ENCODE measurements at regions not wholly inside any gene's neighbourhood (a gene's known extent, or its start where the extent isn't known, plus 50 kb on each side); places are given as distances from the start of the nearest gene placed in this dataset.

- Histone ChIP-seq H3K27me3 (replicated peaks in 1 of 2; ENCODE audit: control insufficient read depth in 2 of 2, insufficient read depth in 2 of 2, low read length in 1 of 2) (peaks cover 0 to 2% of the 10 kb centered on the region in 2 experiments; a peak in 1 of 4 replicates), H3K79me2 (ENCODE audit: control insufficient read depth, insufficient read depth, low read length) (no peaks in the 10 kb centered on the region), H3K4me2 (ENCODE audit: control insufficient read depth, insufficient read depth) (no peak overlapping the region), H3K9ac (ENCODE audit: control insufficient read depth, insufficient read depth, low read length) (no peak overlapping the region), H3K9me3 (replicated peaks; ENCODE audit: control insufficient read depth, insufficient read depth, low read length) (no peaks in the 10 kb centered on the region; the same call in 2 of the 3 replicates), H3K4me1 (ENCODE audit: control insufficient read depth, insufficient read depth, low read length) (no peaks in the 10 kb centered on the region), H2AFZ (ENCODE audit: control insufficient read depth, low read depth, low read length) (no peak overlapping the region), H3K4me3 (no peak overlapping the region), H4K20me1 (ENCODE audit: control insufficient read depth, insufficient read depth) (no peaks in the 10 kb centered on the region), H3K27ac (ENCODE audit: control insufficient read depth, insufficient read depth) (no peak overlapping the region), H3K36me3 (ENCODE audit: control insufficient read depth in 2 of 2, insufficient read depth in 2 of 2, low read length in 1 of 2) (no peaks in the 10 kb centered on the region)
- no peak for TF ChIP-seq MTA3 (IDR thresholded peaks at IDR 0.05; ENCODE audit: borderline replicate concordance, low read length)
- no peak for TF ChIP-seq TARDBP (IDR thresholded peaks at IDR 0.05; ENCODE audit: borderline replicate concordance)
- no peak for TF ChIP-seq PML (IDR thresholded peaks at IDR 0.05; ENCODE audit: low read length)
- no peak for TF ChIP-seq BCLAF1 (IDR thresholded peaks at IDR 0.05)
- TF ChIP-seq PKNOX1 (IDR thresholded peaks at IDR 0.05): no peak
- no peak for TF ChIP-seq SREBF1 (IDR thresholded peaks at IDR 0.05; ENCODE audit: low read length)
- no TSS peak for BruUV-seq (replicated peaks)
- FAIRE-seq (no peak), ATAC-seq (no peak), DNase-seq (ENCODE audit: low read depth, low spot score) (no peak)
- WGBS (ENCODE audit: insufficient coverage, insufficient replicate concordance, low lambda C conversion rate, missing lambda C conversion rate): 0% methylated on average over 1 of the region's 1 CpG
- in situ Hi-C loops (cut with MboI) (no loop called here), intact Hi-C loops (cut with micrococcal nuclease; ENCODE audit: unreplicated experiment) (no loop called here)
- ChIA-PET RAD21 (ENCODE audit: unreplicated experiment) (no interaction called here), CTCF (no interaction called here), POLR2A (no interaction called here), SMC1A (ENCODE audit: uncharacterized antibody, unreplicated experiment) (no interaction called here)
Measured at GRCh38 chr20:48286601-48287000, 501.3 kb upstream of the SULF2 start.
